HK-2 (cell line): ENCODE measurements at regions not wholly inside any gene's neighbourhood (a gene's known extent, or its start where the extent isn't known, plus 50 kb on each side); places are given as distances from the start of the nearest gene placed in this dataset.

Experiments
- DNase-seq: peaks from one replicate; pipeline ENCODE4 v3.0.0-alpha.2; 2018; ENCODE audit not compliant: unreplicated experiment

DNA sequence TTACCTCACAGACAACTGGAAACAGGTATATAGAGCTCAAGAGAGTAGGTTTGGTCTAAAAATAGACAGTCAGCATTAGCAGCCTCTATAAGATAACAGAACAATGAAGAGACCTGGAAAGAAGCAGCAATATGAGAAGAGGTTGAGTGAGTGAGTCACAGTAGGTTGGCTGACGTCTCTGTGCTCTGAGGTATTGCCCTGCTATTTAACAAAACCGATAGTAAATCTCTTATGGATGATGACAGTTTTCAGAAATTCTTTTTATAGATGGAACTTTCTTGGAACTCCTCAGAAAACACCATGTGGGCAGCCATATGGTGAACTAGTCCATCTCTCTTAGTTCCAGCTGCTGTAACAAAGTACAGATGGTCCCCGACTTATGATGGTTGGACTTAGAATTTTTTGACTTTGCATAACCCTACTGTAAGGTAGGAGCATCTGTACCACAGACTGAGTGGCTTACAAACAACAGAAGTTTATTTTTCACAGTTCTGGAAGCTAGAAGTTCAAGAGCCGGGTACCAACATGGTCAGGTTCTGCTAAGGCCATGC is 123.5 kb downstream of the MBD2 start:
- no peak for DNase-seq

DNA sequence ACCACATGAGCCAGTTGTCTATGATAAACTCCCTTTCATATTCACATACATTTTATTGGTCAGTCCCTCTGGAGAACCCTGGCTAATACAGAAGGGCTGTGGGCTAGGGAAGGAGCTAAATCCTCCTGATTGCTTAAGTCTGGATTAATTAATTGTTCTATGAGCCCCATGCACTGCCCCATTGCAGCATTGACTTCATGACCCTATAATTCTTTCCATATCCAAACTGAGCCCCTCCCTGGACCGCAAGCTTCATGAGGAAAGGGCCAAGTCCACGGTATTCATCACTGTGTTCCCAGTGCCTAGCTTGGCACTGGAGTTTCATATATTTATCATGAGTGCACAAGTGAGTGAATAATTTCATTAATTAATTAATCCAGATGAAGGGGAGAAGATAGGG is 124.0 kb downstream of the MBD2 start:
- DNase-seq, result no peak

DNA sequence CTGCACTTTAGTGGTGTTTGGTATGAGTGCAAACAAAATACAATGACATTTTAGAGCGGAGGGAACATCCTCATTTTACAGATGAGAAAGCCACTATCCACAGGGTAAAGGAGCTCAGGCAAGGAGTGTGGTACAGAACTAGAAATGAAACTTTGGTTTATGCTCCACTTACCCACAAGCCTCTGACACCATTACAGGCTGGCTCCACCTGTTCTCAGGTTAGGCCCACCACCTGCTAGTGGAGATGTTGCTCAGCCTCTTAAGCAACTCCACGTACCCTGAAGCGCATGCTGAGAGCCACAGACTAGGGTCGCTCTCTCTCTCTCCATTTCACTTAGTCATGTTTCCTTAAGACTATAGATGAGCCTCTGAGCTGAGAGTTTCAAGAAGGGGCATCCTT is 130.0 kb downstream of the MBD2 start:
- no peak for DNase-seq

DNA sequence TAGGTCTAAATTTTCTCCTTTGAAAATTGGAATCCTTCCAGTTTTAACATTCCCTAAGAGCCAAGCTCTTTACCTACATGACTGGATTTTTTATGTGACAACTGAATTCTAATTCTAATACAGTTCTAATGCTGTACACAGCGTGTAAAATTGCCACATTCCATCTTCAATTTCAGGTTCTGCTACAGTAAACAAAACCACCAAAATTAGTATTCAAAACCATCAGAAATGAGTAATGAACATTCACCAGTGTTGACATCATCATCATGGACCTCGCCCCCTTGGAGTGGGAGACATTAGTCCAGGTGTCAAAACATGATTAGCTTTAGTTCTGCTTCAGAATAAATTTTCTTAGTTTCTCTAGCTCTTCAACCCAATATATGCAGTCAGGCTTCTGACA is 133.6 kb downstream of the MBD2 start:
- no peak for DNase-seq

DNA sequence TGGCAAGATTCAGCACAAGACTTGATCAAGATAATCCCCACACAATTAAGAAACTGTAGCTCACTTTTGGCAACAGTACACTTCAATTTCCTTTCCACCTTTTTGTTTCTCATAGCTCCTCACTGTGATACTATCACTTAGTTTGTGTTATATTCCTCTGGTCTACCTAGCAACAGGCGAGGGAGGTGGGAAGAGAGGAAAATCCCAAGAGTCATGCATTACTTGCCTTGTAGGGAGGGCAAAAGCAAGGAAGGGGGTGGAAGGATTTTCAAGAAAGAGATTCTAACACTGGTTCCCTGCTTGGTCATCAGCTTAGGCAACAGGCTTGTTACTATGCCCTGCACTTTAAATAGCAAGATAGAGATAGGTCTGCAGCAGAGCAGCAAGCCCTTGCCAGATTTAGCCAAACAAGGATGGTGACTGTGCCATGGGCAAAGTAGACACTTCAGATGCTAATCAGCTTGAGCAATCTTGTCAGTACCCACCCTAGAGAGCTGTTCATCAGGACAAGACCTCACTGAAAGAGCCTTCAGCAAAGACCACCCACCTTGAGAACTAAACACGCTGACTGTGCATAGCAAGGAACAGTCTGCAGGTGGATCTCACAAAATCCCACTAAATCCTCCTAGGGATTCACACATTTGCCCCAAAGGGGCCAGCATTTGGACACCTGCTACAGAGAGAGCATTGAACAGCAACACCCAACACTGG is 134.6 kb downstream of the MBD2 start:
- no peak for DNase-seq

DNA sequence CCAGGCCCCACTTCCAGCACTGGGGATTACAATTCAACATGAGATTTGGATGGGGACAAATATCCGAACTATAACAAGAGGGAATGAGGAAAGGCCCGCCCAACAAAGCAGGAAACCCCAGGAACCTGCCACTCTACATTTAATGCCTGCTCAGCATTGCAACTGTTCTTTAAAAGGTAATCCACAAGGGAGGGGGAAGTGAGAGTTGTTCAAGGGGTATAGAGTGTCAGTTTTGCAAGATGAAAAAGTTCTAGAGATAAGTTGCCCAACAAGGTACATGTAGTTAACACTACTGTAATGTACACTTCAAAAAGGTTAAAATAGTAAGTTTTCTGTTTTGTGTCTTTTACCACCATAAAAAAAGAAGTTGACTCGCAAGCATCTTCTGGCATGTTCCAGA is 137.6 kb downstream of the MBD2 start:
- DNase-seq, result no peak

DNA sequence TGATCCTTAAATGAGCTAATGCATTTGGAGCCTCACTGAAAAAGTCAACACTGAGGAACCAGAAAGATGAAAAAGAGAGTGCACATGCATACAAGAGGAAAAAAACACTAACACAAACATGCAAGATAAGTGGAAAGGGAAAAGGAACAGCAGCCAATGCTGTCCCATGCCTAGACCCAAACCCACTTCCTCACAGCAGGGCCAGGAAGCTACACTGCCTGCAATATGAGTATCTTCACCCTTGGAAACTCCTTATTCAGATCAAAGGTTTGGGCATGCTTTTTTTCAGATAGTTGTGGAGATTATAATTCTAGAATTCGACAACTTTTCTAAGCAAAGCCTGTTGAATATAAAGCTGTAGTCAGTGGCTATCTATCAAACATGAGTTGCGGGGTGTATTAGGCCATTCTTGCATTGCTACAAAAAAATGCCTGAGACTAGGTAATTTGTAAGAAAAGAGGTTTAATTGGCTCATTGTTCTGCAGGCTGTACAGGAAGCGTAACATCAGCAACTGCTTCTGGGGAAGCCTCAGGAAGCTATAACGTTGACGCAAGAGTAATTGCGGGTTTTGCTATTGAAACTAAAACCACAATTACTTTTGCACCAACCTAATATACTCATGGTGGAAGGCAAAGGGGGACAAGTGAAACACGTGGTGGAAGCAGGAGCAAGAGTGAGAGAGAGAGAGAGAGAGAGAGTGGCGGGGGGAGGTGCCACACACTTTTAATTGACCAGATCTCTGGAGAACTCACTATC is 138.2 kb downstream of the MBD2 start:
- no peak for DNase-seq

DNA sequence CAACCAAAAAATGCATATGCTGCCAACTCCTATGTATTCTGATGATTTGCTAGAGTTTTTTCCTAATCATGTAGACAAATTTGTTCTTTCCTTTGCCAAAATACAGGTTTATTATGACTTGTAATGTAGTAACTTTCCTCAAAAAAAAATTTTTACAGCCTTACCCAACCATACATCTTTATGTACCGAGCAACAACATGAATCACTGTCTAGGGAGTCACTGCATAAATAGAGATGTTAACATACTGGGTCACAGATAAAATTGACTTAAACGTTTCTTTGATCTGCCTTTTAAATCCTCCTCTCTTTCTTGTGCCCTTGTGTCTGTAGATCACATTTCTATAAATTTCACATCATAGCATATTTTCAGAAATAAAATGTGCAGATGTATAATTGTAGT is 143.6 kb downstream of the MBD2 start:
- no peak for DNase-seq

DNA sequence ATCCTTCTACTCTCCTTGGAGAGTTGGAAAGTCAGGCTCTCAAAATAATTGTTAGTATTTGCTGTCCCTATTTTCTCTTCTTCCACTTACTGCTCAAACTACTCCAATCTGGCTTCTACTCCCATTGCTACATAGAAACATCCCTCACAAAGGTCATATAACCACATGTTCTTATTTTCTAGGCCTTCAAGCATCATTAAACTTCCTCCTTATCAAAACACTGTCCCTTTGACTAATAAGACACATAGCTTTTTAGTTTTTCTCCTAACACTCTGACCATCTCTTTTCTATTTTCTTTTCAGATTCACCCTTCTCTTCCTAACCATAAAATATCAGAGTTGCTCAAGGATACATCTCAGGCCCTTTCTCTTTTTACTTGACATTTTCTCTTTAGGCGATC is 148.3 kb downstream of the MBD2 start:
- no peak for DNase-seq

DNA sequence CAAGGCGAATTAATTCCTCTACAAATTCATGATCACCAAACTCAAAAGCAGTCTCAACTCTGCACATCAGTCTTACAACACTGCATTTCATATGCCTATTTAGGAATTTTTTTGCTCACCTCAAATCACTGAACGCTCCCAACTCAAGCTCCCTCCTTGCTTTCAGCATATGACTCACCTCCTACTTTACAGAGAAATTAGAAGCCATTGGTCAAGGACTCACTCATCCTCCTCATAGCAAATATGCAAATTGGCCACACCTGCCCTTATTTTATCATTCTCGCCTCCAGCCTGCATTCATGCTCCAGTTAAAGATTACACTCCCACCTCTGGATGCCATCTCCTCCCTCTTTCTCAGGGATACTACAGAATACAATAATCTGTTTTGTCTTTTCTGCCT is 148.8 kb downstream of the MBD2 start:
- no peak for DNase-seq

DNA sequence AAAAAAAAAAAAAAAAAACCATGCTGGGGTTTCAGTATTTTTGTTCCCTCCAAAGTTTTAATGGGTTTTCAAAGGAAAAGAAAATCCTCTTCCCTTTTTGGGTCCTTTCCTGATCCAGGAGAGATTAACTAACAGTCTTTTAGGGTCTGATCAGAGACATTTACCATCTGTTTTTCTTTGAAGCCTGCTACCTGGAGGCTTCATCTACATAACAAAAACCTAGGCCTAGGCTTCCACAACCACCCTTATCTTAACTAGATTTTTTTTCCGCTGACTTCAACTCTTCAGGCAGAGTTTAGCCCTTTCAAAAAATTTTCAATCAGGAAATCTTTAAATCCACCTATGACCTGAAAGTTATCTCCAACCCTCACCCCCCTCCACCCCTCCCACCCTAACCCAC is 154.7 kb downstream of the MBD2 start:
- no peak for DNase-seq

DNA sequence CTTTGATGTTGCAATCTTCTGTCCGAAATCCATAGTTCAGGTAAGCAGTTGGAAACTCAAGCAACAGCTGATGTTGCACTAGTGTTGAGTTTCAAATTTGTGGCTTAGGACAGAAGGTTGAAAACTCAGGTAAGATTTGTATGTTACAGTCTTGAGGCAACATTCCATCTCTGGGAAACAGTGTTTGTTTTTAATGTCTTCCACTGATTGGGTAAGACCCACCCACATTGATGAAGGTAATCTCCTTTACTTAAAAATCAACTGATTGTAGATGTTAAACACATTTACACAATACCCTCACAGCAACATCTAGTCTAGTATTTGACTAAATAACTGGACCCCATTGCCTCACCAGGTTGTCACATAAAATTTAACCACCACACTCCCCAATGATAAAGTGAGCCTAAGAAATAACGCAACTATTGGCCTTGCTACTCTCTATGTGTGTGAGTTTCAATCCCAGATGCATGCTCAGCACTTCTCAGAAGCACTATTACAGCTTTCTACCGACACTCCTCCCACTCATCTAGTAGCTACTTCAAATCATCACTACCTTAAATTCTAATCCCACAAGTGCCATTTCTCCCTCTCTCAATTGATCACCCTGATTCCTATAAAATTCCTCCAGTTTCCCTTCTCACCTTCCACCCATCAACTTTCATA is 164.0 kb downstream of the MBD2 start:
- no peak for DNase-seq

DNA sequence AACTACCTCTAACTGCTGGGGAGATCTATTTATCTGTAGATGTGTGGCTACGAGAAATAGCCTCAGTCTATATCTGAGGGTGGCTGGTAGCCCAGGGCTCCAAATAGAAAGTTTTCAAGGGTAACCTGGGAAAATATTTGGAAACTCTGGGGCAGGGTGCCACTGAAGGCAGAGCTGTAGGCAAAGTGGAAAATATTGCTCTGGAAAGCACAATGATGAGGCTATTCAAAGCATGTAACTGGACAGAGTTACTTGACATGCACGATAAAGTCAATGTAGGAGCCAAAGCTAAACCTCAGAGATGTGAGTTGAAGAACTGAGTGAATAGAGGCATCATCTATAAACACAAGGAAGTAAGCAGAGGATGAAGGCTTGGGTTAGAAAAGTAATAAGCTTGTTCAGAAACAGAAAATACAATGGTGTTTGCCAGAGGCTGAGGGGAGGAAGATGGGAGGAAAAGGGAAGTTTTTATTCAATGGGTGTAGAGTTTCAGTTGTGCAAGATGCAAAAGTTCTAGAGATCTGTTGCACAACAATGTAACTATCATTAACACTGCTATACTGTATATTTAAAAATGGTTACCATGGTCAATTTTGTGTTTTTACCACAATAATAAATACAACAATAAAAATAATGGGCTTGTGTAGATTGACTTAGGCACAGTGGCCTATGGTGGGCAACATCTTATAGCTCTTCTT is 171.6 kb downstream of the MBD2 start:
- DNase-seq, result no peak

DNA sequence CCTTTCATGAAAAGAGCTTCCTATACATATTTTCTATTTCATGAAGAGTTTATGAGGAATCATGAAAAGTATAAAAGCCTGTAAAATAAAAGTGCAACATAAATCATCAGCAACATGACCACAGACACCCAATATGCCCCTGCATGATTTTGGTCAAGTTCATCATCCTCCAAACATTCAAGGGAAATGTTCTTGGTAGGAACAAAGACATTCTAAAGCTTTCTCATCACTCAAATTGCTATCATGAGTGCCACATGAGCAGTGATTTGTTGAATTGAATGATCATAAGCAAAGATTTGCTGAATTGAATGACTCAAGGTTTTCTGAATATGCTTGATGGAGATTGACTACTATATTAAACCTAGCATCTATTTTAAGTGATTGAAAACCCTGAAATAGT is 172.2 kb downstream of the MBD2 start:
- DNase-seq, result no peak

DNA sequence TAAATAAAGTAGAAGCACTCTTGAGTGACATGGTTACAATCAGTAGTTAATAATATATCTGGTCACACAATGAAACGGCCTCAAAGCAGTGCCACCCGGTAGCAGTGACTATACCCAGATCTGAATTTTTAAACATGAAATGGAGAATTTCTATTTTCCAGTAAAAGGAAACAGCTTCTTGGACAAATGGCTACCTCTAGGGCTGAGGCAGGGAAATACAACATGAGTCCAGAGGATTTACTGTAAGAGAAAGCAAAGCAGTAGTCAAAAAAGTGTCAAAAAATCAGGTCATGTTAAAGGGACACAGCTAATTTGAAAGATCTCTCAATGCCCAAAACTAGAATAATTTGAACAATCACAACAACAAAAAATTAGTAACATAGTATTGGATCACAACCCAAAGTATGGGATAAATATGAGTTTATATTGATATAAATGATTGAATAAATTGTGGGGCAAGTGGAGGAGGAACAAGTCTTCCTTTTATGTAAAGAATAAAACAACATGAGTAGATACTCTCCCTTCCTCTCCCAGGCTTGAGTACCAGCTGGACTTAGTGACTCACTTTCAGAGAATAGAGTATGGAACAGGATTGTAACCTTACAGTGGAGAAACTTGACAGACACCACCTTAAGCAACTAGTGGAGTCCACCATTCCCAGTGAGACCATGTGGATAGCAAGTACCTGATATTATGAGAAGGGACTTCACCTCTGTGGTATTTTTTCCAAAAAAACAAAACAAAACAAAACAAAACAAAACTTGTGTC is 180.8 kb downstream of the MBD2 start:
- no peak for DNase-seq

DNA sequence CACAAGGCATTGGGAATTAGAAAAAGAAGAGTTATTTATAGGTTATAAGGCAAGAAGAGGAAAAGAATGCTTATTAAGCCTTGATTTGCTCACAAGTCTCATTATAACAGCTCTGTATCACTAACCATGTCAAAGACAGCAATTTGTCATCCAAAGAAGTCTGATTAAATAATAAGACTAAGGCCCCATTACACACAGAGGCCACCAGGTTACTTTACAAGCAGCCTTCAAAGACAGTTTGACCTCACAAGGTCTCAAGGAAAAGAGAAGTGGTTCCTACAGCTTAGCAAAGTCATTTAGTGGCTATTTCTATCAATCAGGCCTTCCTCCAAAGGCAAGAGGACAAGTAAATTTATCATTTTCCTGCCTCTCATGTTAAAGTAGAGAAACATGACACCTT is 188.5 kb downstream of the MBD2 start:
- DNase-seq, result no peak

DNA sequence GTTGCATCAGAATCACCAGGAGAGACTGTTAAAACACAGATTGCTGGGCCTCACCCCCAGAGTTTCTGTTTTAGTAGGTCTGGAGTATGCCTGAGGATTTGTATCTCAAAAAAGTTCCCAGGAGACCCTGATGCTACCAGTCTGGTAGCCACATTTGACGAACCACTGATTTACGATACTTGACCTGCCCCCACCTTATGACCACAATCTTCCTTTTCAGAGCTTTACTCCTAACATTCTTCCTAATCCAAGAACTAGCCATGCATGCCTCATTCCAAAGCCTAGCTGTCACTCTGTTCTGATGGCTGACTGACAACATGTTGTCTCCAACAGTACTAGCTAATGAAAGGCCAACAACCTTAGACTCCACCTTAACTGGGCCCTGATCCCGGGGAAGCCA is 191.4 kb downstream of the MBD2 start:
- DNase-seq, result peak; percentile 16

DNA sequence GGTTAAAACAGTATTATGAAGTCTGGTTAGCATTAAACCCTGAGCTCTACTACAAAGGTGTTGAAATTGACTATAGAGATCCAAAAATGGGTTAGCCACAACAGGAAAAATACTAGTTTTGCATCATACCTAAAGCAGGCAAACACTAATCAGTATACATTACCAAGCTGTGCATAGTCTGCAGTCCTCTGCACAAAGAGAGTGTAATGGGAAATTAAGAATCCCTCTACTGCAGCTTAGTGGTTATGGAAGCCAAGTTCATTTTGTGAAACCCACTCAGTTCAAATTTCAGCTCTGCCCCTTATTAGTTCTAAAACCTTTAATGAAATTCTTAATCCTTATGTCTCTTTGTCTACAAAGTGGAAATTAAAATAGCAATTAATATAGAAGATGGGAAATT is 192.1 kb downstream of the MBD2 start:
- no peak for DNase-seq

DNA sequence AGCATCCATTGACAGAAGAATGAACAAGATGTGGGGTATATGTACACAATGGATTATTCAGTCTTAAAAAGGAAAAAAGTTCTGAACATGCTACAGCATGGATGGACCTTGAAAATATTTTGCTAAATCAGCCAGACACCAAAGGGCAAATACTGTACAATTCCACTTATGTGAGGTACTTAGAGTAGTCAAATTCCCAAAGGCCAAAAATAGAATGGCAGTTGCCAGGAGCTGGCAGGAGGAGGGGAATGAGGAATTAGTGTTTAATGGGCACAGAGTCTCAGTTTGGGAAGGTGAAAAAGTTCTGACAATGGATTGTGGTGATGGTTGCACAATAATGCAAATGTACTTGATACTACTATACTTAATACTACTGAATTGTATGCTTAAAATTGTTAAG is 193.2 kb downstream of the MBD2 start:
- no peak for DNase-seq

DNA sequence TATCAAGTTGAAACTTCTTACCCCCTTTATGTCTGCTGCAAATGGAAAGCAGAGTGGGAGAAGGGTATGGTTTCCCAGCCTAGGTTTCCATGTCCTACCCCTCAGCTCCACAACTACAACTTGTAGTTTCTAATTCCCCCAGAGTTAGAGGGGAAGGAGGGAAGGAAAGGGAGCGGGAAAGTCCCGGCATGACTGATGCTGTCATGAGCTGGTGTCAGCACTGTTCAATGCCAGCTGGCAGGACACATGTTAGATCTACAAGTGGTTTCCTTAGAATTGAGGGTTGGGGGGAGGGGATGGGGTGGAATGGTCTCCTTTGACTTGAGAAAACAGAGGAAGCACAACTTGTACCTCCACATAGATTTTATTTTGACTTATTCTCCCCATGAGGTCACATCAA is 194.0 kb downstream of the MBD2 start:
- DNase-seq, result no peak

DNA sequence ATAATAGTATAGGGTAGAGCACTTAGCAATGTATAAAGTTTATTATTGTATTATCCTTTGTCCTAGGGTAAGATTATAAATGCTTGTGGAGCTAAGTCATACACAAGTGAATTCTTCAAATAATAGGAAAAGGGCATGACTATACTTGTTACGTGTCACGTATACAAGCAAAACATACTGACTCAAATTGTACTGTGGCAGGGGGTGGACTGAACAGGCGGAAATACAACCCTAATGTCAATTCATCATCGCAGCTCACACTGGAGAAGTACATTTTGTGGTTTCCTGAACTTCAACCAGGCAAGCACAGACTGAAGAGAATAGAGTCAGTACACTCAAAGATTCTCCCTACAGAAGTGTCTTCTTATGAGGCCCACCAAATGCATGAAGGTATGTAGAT is 201.0 kb downstream of the MBD2 start:
- DNase-seq, result no peak

DNA sequence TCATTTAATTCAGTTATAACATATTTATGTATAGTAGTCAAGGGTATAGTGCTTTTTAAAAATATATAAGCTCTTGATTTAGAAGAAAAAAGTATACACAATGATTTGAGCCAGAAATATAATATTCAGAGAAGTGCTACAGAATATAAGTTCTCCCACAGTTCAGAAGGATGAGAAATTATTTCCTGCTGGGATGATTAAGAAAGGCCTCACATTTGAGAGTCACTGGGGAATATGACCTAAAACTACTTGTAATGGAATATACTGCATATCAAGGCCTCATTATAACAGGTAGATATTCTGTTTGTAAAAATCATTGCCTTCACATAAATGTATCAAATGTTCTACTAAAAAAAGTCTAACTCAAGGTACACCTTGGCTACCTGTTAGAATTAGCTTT is 203.5 kb downstream of the MBD2 start:
- no peak for DNase-seq
